Thoracic aorta (tissue), 2 donors: ENCODE measurements at regions not wholly inside any gene's neighbourhood (a gene's known extent, or its start where the extent isn't known, plus 50 kb on each side); places are given as distances from the start of the nearest gene placed in this dataset.

Source experiments
- ATAC-seq: fragments of 150-250 bp; one replicate; pipeline ENCODE4 v1.8.0; 2017; ENCODE audit warnings: low read depth; ENCODE audit not compliant: insufficient number of reproducible peaks, low FRiP score
- DNase-seq: peaks from one replicate; pipeline ENCODE4 v3.0.0-alpha.2; 2020; ENCODE audit warnings: low spot score
- H3K27ac ChIP-seq, 2 donors: fragments of 200-600 bp; sonication (generic); 1 replicate in 1 of 2; 2 replicates in 1 of 2; pipeline ENCODE4 v1.5.1; 2016; ENCODE audit warnings: mild to moderate bottlenecking in 2 of 2, moderate library complexity in 2 of 2
- H3K27me3 ChIP-seq: fragments of 200-600 bp; sonication (generic); replicated peaks from 2 replicates; pipeline ENCODE4 v1.6.0; 2016; ENCODE audit warnings: mild to moderate bottlenecking; ENCODE audit not compliant: insufficient read depth
- H3K36me3 ChIP-seq: fragments of 200-600 bp; sonication (generic); one replicate; pipeline ENCODE4 v1.5.1; 2016
- H3K4me1 ChIP-seq, 2 donors: fragments of 200-600 bp; sonication (generic); 1 replicate in 1 of 2; 2 replicates in 1 of 2; pipeline versions ENCODE4 v1.5.1 to v1.6.0; 2016; ENCODE audit warnings: low read depth in 2 of 2, mild to moderate bottlenecking in 1 of 2; ENCODE audit not compliant: control insufficient read depth in 1 of 2
- H3K4me3 ChIP-seq: fragments of 200-600 bp; sonication (generic); 2 replicates; pipeline ENCODE4 v1.5.1; 2016; ENCODE audit warnings: mild to moderate bottlenecking
- H3K9me3 ChIP-seq: fragments of 200-600 bp; sonication (generic); 2 replicates; pipeline ENCODE4 v1.5.1; 2016
- TF ChIP-seq, protein P1 (sequence below): fragments of 200-600 bp; sonication (generic); IDR thresholded peaks from one replicate; pipeline ENCODE4 v1.5.1; 2019; ENCODE audit warnings: antibody characterized with exemption

DNA sequence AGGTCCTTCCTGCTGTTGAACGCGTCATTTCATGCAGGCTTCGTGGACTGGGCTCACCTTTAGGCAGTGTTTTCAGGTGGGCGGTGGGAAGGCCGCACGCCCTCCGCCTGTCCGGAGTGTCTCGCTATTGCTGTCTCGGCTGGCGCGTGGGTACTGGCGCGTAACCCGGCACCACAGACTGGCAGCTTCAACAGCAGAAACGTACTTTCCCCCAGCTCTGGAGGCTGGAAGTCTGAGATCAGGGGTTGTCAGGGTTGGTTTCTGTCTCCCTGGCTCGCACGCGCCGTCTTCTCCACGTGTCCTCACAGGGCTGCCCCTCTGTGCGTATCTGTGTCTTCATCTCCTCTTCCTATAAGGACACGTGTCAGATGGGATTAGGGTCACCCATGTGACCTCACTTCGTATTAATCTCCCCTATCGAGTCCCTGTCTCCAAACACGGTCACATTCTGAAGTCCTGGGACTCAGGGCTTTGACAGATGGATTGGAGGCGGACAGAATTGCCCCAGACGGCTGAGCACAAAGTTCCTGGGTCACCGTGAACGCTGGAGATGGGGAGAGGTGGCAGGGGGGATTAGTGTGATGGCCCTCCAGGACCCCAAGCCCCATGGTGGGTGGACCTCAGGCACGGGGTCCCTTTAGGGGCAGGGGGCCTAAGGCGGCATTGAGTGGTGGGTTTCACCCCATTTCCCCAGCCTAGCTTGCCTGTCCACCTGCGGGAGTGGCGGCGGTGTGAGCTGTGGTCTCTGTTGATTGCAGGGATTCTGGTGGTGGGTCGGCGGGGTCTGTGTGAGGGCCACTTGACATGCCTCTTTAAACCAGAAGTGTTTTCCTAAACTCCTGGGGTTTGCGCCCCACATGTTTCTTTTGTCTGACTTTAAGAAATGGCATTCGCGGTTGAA is 83.4 kb upstream of the LRPAP1 start:
- Histone ChIP-seq H3K27ac (no peak overlapping the region), H3K9me3 (no peaks in the 10 kb centered on the region), H3K4me3 (no peak overlapping the region), H3K4me1 (peaks cover 0 to 10% of the 10 kb centered on the region in 2 donors), H3K36me3 (no peaks in the 10 kb centered on the region), H3K27me3 (no peaks in the 10 kb centered on the region)
- TF ChIP-seq, protein P1, sequence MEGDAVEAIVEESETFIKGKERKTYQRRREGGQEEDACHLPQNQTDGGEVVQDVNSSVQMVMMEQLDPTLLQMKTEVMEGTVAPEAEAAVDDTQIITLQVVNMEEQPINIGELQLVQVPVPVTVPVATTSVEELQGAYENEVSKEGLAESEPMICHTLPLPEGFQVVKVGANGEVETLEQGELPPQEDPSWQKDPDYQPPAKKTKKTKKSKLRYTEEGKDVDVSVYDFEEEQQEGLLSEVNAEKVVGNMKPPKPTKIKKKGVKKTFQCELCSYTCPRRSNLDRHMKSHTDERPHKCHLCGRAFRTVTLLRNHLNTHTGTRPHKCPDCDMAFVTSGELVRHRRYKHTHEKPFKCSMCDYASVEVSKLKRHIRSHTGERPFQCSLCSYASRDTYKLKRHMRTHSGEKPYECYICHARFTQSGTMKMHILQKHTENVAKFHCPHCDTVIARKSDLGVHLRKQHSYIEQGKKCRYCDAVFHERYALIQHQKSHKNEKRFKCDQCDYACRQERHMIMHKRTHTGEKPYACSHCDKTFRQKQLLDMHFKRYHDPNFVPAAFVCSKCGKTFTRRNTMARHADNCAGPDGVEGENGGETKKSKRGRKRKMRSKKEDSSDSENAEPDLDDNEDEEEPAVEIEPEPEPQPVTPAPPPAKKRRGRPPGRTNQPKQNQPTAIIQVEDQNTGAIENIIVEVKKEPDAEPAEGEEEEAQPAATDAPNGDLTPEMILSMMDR = no peak
- no peak for DNase-seq
- no peak for ATAC-seq

DNA sequence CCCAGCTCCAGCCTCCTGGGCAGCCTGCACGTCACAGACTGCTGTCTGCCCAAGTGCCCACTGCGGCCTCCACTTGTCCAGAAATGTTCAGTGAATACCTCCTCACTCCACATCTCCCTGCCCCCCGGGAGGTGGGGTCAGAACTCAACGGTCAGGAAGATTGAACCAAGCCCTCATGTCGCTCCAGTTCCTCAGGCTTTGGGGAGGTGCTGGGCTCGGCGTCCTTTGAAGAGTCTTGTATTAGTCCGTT is 82.4 kb upstream of the LRPAP1 start:
- ATAC-seq (no peak), DNase-seq (no peak)
- TF ChIP-seq, protein P1 = no peak
- Histone ChIP-seq H3K4me1 (peaks cover 0 to 10% of the 10 kb centered on the region in 2 donors), H3K27me3 (no peaks in the 10 kb centered on the region), H3K9me3 (no peaks in the 10 kb centered on the region), H3K4me3 (no peak overlapping the region), H3K36me3 (no peaks in the 10 kb centered on the region), H3K27ac (no peak overlapping the region)

DNA sequence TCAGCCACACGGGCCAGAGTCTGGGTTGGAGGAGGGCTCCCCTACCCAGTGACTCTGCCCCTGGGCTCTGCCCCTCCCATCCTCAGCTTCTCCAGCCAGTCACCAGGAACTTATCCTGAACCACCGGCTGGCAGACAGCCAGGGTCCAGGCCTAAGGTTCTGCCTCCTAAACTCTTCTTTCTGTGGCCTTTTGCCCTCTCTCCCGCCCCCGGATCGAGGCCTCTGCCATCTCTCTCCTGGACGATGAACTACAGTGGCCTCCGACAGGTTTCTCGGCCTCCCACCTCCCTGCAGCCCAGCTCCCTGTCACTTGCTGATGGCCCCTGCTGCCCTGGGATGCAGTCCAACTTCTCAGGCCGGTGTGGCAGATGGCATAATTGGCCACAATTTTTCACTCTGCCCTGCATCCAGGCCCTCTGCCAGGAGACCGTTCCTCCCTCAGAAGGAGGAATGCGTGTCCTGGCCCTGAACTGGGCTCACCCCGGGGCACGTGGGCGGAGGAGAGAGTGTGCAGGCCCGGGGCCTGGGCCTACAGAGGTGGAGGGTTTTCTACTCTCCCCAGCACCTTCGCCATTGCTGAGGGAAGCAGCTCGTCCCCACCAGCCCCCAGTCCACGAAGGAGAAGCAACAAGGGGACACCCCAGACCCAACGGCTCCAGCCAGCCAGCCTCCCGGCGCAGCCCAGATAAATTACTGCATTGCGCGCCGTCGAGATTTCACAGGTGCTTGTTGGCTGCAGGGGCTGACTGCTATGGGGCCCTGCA is 81.9 kb upstream of the LRPAP1 start:
- no peak for DNase-seq
- TF ChIP-seq, protein P1 = no peak

DNA sequence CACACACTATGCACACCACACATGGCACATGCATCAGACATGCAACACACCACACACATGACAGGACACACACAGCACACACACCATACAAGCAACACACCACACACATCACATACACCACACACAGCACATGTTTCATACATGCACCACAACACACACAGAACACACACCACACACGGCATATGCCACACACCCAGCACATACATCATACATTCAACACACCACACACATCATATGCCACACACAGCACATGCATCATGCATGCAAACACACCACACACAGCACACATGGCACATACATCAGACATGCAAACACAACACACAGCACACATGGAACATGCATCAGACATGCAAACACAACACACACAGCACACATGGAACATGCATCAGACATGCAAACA is 80.7 kb upstream of the LRPAP1 start:
- no peak for DNase-seq
- Histone ChIP-seq H3K27ac (no peak overlapping the region), H3K9me3 (no peaks in the 10 kb centered on the region), H3K4me3 (no peak overlapping the region), H3K4me1 (peaks cover 0 to 10% of the 10 kb centered on the region in 2 donors), H3K27me3 (no peaks in the 10 kb centered on the region), H3K36me3 (no peaks in the 10 kb centered on the region)
- no peak for ATAC-seq
- TF ChIP-seq, protein P1 = no peak

More for the DNA sequence above, 81.9 kb upstream of the LRPAP1 start:
- no peak overlapping the region for H3K27ac ChIP-seq
- H3K4me1 ChIP-seq = peaks cover 0 to 10% of the 10 kb centered on the region in 2 donors
- no peak overlapping the region for H3K4me3 ChIP-seq
- H3K9me3 ChIP-seq = no peaks in the 10 kb centered on the region
- ATAC-seq = no peak
- no peaks in the 10 kb centered on the region for H3K27me3 ChIP-seq
- no peaks in the 10 kb centered on the region for H3K36me3 ChIP-seq

DNA sequence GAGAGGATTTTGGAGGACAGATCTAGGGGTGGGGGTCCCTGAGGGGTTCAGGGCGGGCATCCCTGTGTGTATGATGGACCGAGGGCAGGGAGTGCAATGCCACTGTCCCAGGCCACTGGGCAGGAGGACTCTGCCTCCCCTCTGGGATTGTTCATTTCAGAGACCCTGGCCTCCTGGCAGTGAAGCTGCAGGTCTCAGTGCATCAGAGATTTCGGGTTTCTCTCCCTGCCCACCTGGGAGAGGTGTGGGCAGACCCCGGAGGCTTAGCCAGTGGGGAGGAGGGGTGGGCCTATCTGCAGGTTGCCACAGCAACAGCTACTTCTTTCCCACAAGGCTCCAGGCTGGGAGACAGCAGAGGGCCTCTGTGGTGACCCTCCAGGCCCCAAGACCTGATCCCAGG is 80.1 kb upstream of the LRPAP1 start:
- Histone ChIP-seq H3K4me1 (peaks cover 0 to 10% of the 10 kb centered on the region in 2 donors), H3K27me3 (no peaks in the 10 kb centered on the region), H3K9me3 (no peaks in the 10 kb centered on the region), H3K27ac (no peak overlapping the region), H3K4me3 (no peak overlapping the region), H3K36me3 (no peaks in the 10 kb centered on the region)
- TF ChIP-seq, protein P1 = no peak
- no peak for ATAC-seq
- DNase-seq = no peak
